ENCODE measurements at regions not wholly inside any gene's neighbourhood (a gene's known extent, or its start where the extent isn't known, plus 50 kb on each side); places are given as distances from the start of the nearest gene placed in this dataset.
"Not testable (repeated sequence)": the region's sequence is repeated elsewhere in the genome, so short reads cannot be mapped to it uniquely, and the experiment has no call there.

DNA sequence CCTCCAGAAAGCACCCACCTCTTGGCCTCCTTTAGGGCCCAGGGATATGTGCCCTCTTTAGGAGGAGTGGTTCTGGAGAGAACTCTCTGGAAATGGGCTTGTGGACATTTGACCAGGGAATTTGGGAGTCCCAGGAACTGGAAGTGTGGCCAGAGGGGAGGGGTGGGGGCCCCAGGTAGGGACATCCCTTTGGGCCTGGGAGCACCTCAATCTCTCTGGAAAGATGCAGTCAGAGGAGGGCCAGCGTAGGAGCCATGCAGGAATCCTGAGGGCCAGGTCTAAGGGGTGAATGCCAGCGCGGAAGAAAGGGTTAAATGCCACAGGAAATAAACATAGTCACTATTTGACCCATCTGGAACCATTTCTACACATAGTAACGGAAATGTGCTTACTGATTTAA lies 50.3 kb upstream of the ITGA11 start:
- ChIA-PET CTCF (no interaction called here), POLR2A (no interaction called here)

- CTCF ChIA-PET: no interaction called here
Measured at GRCh38 chr15:68483165-68483564, 51.2 kb upstream of the ITGA11 start.

GRCh38 chr15:68484220-68484619 lies 52.3 kb upstream of the ITGA11 start:
- ChIA-PET POLR2A (no interaction called here), CTCF (no interaction called here)

More at GRCh38 chr15:68483165-68483564, 51.2 kb upstream of the ITGA11 start:
- POLR2A ChIA-PET: no interaction called here

GRCh38 chr15:68484696-68485400 lies 52.9 kb upstream of the ITGA11 start:
- CTCF ChIA-PET: no interaction called here
- POLR2A ChIA-PET: no interaction called here

GRCh38 chr15:68485721-68486360 lies 53.9 kb upstream of the ITGA11 start:
- ChIA-PET CTCF (no interaction called here), POLR2A (no interaction called here)

GRCh38 chr15:68487087-68487843 lies 55.3 kb upstream of the ITGA11 start:
- ChIA-PET POLR2A (no interaction called here), CTCF (no interaction called here)

DNA sequence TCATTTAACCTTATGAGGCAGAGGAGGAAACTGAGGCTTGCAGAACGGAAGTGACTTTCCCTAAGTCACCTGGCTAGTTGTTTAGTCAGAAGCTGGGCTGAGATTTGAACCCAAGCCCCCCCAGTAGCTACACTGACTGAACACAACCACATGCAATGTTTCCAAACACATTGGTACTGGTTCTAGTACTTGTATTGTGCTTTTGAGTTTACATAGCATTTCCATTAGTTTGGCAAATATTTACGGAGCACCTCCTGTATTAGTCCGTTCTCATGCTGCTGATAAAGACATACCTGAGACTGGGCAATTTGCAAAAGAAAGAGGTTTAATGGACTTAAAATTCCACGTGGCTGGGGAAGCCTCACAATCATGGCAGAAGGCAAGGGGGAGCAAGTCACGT lies 56.3 kb upstream of the ITGA11 start:
- ChIA-PET POLR2A (no interaction called here), CTCF (no interaction called here)

GRCh38 chr15:68488966-68489365 lies 57.0 kb upstream of the ITGA11 start:
- POLR2A ChIA-PET: no interaction called here
- CTCF ChIA-PET: no interaction called here

- ChIA-PET CTCF (no interaction called here), POLR2A (no interaction called here)
Measured at GRCh38 chr15:68489421-68489820, 57.5 kb upstream of the ITGA11 start.

DNA sequence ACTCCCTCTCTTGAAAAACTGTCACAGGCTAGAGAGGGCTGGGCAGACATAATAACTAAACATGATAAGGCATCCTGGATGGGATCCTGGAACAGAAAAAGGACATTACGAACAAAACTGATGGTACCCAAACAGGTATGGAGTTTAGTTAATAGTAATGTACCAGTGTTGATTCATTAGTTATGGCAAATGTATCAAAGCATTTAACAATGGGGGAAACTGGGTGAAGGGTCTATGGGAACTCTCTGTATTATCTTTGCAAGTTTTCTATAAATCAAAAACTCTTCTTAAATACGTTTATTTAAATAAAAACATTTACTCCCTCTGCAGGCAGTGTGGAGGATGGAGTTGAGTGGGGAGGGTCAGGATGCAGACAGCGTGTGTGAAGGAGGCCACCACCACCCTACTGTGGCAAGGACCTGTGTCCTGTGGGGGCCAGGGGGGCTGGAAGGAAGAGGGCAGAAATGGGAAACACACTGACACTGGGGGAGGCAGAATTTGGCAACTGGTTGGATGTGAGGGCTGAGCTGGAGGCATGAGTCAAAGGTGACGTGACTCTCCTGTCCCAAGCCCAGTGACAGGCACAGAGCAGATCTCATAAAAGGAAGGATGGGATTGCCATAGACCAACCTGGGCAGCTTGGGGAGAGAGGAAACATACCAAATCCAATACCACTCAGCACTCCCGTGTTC lies 59.6 kb upstream of the ITGA11 start:
- ChIA-PET CTCF (no interaction called here), POLR2A (no interaction called here)

GRCh38 chr15:68492855-68493254 lies 60.9 kb upstream of the ITGA11 start:
- ChIA-PET POLR2A (no interaction called here), CTCF (no interaction called here)

GRCh38 chr15:68493629-68494028 lies 61.7 kb upstream of the ITGA11 start:
- POLR2A ChIA-PET: no interaction called here

DNA sequence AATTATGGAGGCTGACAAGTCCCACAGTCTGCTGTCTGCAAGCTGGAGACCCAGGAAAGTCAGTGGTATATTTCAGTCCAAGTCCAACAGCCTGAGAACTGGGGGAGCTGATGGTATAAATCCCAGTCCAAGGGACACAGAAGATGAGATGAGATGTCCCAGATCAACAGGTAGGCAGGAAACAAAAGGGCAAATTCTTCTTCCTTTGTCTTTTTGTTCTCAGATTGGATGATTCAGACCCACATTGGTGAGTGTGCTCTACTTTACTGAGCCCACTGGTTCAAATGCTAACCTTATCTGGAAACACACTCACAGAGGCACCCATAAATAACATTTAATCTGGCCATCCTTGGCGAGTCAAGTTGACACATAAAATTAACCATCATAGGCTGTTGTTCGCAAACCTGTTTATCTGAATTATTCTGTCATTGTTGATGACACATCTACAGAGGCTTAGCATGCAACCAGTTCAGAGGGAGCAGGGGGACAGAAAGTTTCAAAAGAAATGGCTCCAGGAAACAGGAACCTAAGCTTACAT lies 62.7 kb upstream of the ITGA11 start:
- ChIA-PET POLR2A (no interaction called here), CTCF (no interaction called here)

More at GRCh38 chr15:68493629-68494028, 61.7 kb upstream of the ITGA11 start:
- CTCF ChIA-PET: no interaction called here

DNA sequence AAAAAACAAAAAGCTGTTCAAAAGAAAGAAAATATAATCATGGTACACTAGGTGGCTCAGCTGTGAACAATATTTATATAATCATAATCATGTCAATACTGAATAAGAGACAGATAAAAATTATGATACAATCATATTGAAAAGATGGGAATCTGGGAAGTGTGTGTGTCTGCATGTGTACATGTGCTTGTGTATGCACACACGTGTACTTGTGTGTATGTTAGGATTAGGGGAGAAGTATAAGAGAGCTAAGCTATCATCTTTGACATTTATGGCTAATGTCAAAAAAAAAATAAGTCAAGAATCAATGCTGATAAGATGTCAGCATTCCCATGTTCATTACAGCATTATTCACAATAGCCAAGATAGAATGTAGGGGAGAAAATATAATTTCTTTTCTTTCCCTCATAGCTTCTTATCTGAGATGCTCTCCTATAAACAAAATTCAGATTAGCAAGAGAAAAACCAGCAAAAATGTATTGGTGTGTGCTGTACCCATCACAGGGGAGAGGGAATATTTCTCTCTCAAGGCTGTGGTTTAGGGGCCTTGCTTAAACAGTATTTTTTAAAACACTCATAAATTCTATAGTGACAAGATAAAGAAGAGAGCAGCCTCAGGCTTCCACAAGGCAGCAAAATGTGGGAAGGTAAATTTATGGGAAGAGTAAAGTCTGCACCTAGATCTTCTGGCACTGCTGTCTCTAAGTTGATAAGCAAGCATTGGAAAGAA lies 63.4 kb upstream of the ITGA11 start:
- CTCF ChIA-PET: no interaction called here
- POLR2A ChIA-PET: no interaction called here

- CTCF ChIA-PET: no interaction called here
- POLR2A ChIA-PET: no interaction called here
Measured at GRCh38 chr15:68495981-68496705, 64.2 kb upstream of the ITGA11 start.

DNA sequence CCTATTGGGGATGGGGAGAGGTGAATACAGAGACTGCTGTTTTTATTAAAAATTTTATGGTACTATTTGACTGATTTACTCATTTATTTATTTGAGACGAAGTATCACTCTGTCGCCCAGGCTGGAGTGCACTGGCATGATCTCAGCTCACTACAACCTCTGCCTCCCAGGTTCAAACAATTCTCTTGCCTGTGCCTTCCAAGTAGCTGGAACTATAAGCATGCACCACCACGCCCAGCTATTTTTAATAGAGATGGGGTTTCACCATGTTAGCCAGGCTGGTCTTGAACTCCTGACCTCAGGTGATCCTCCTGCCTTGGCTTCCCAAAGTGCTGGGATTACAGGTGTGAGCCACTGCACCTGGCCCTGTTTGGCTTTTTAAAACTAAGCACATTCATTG lies 64.8 kb upstream of the ITGA11 start:
- CTCF ChIA-PET: not testable (repeated sequence)

GRCh38 chr15:68497206-68497910 lies 65.4 kb upstream of the ITGA11 start:
- POLR2A ChIA-PET: no interaction called here
- CTCF ChIA-PET: no interaction called here

More for the DNA sequence above, 64.8 kb upstream of the ITGA11 start:
- POLR2A ChIA-PET: not testable (repeated sequence)

GRCh38 chr15:68498076-68498475 lies 66.1 kb upstream of the ITGA11 start:
- ChIA-PET POLR2A (no interaction called here), CTCF (no interaction called here)
